ENCODE measurements at regions not wholly inside any gene's neighbourhood (a gene's known extent, or its start where the extent isn't known, plus 50 kb on each side); places are given as distances from the start of the nearest gene placed in this dataset.

DNA sequence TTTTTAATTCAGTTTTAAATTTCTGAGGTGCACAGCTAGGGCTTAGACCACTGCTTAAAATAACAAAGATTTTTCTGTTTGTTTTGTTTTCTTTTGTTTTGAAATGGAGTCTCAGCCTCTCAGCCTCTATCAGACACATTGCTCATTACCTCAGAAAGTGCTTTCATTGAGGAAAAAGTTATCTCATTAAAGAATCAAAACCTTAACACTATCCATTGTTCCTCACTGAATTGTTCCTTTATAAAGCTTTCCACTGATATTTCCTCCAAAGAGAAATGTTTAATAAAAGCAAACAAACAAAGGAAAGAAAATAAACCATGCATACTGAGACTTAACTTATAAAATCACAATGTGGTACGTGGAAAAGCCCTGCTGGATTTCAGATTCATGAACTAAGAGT, 63.8 kb downstream of the SIPA1L2 start:
- no peak overlapping the region for H2AFZ ChIP-seq (ENCODE audit: low read depth, low read length)
- no peak overlapping the region for H3K27ac ChIP-seq (ENCODE audit: low read length)
- H3K9ac ChIP-seq (ENCODE audit: low read length), result no peak overlapping the region
- H3K4me2 ChIP-seq (ENCODE audit: low read length), result no peak overlapping the region
- no peaks in the 10 kb centered on the region for H3K36me3 ChIP-seq (ENCODE audit: insufficient read depth, low read length)
- no peaks in the 10 kb centered on the region for H3F3A ChIP-seq (ENCODE audit: insufficient read depth, low read length, poor library complexity, severe bottlenecking)
- no peak overlapping the region for H3K4me3 ChIP-seq (ENCODE audit: low read length)
- no peaks in the 10 kb centered on the region for H3K9me3 ChIP-seq (ENCODE audit: low read length)
- H3K79me2 ChIP-seq (replicated peaks; ENCODE audit: insufficient read depth, low read length), result no peaks in the 10 kb centered on the region
- no peaks in the 10 kb centered on the region for H3K27me3 ChIP-seq (ENCODE audit: insufficient read depth, low read depth, low read length)
- TF ChIP-seq MXI1 (conservative IDR thresholded peaks at IDR 0.05; ENCODE audit: poor library complexity, severe bottlenecking) (no peak), RAD21 (conservative IDR thresholded peaks at IDR 0.05) (no peak), SMC3 (conservative IDR thresholded peaks at IDR 0.05; ENCODE audit: poor library complexity) (no peak), CTCF (IDR thresholded peaks at IDR 0.05; ENCODE audit: poor library complexity, severe bottlenecking) (no peak), EP300 (conservative IDR thresholded peaks at IDR 0.05; ENCODE audit: poor library complexity, severe bottlenecking) (no peak), POLR2AphosphoS5 (IDR thresholded peaks at IDR 0.05) (no peak), TAF1 (IDR thresholded peaks at IDR 0.05; ENCODE audit: low read depth) (no peak), EZH2 (IDR thresholded peaks at IDR 0.05; ENCODE audit: borderline replicate concordance, insufficient read depth, low read length, poor library complexity, severe bottlenecking) (no peak)
- TF ChIP-seq, protein P1, sequence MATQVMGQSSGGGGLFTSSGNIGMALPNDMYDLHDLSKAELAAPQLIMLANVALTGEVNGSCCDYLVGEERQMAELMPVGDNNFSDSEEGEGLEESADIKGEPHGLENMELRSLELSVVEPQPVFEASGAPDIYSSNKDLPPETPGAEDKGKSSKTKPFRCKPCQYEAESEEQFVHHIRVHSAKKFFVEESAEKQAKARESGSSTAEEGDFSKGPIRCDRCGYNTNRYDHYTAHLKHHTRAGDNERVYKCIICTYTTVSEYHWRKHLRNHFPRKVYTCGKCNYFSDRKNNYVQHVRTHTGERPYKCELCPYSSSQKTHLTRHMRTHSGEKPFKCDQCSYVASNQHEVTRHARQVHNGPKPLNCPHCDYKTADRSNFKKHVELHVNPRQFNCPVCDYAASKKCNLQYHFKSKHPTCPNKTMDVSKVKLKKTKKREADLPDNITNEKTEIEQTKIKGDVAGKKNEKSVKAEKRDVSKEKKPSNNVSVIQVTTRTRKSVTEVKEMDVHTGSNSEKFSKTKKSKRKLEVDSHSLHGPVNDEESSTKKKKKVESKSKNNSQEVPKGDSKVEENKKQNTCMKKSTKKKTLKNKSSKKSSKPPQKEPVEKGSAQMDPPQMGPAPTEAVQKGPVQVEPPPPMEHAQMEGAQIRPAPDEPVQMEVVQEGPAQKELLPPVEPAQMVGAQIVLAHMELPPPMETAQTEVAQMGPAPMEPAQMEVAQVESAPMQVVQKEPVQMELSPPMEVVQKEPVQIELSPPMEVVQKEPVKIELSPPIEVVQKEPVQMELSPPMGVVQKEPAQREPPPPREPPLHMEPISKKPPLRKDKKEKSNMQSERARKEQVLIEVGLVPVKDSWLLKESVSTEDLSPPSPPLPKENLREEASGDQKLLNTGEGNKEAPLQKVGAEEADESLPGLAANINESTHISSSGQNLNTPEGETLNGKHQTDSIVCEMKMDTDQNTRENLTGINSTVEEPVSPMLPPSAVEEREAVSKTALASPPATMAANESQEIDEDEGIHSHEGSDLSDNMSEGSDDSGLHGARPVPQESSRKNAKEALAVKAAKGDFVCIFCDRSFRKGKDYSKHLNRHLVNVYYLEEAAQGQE (IDR thresholded peaks at IDR 0.05; ENCODE audit: borderline replicate concordance), result no peak
- H3K9me2 ChIP-seq (ENCODE audit: insufficient read depth, low read length), result no peaks in the 10 kb centered on the region
- no peaks in the 10 kb centered on the region for H4K20me1 ChIP-seq (ENCODE audit: insufficient read depth)

DNA sequence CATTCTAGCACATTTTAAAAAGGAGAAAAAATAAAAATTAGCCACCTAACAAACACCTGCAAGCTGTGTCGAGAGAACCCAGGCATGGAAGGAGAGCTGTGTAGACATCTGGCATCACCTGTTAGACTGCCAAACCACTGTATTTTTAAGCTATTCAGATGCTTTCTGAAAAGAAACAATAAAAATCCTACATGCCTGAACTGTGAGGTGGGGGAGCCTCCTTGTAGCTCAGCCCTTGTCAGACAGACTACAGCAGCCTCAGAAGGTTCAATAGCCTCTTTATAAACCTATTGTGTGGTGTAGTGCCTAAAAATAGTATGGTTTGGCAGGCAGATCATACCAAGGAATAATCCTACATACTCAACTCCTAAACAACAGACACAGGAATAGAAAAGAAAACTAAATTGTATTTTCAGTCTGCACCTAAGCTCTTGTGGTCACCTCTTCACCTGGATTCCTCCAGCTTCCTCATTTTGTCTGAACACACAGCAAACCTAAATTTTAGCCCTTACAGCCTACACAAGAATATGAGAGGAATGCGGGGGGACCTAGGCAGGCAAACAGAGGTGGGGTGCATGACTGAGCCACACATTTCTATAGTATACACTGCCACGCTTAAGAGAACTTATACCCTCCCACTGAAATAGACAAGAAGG, 67.0 kb downstream of the SIPA1L2 start:
- no peak overlapping the region for H3K27ac ChIP-seq (ENCODE audit: low read length)
- H3F3A ChIP-seq (ENCODE audit: insufficient read depth, low read length, poor library complexity, severe bottlenecking), result no peaks in the 10 kb centered on the region
- H3K36me3 ChIP-seq (ENCODE audit: insufficient read depth, low read length), result no peaks in the 10 kb centered on the region
- no peak overlapping the region for H2AFZ ChIP-seq (ENCODE audit: low read depth, low read length)
- no peaks in the 10 kb centered on the region for H3K9me3 ChIP-seq (ENCODE audit: low read length)
- H3K4me3 ChIP-seq (ENCODE audit: low read length), result no peak overlapping the region
- no peak overlapping the region for H3K9ac ChIP-seq (ENCODE audit: low read length)
- H3K9me2 ChIP-seq (ENCODE audit: insufficient read depth, low read length), result no peaks in the 10 kb centered on the region
- H3K4me2 ChIP-seq (ENCODE audit: low read length), result no peak overlapping the region
- no peaks in the 10 kb centered on the region for H3K27me3 ChIP-seq (ENCODE audit: insufficient read depth, low read depth, low read length)
- TF ChIP-seq EZH2 (IDR thresholded peaks at IDR 0.05; ENCODE audit: borderline replicate concordance, insufficient read depth, low read length, poor library complexity, severe bottlenecking) (no peak), MXI1 (conservative IDR thresholded peaks at IDR 0.05; ENCODE audit: poor library complexity, severe bottlenecking) (no peak), RAD21 (conservative IDR thresholded peaks at IDR 0.05) (no peak), EP300 (conservative IDR thresholded peaks at IDR 0.05; ENCODE audit: poor library complexity, severe bottlenecking) (no peak), SMC3 (conservative IDR thresholded peaks at IDR 0.05; ENCODE audit: poor library complexity) (no peak)
- TF ChIP-seq, protein P1 (IDR thresholded peaks at IDR 0.05; ENCODE audit: borderline replicate concordance), result no peak
- H4K20me1 ChIP-seq (ENCODE audit: insufficient read depth), result no peaks in the 10 kb centered on the region
- no peaks in the 10 kb centered on the region for H3K79me2 ChIP-seq (replicated peaks; ENCODE audit: insufficient read depth, low read length)
